ENCODE measurements at regions not wholly inside any gene's neighbourhood (a gene's known extent, or its start where the extent isn't known, plus 50 kb on each side); places are given as distances from the start of the nearest gene placed in this dataset.

DNA sequence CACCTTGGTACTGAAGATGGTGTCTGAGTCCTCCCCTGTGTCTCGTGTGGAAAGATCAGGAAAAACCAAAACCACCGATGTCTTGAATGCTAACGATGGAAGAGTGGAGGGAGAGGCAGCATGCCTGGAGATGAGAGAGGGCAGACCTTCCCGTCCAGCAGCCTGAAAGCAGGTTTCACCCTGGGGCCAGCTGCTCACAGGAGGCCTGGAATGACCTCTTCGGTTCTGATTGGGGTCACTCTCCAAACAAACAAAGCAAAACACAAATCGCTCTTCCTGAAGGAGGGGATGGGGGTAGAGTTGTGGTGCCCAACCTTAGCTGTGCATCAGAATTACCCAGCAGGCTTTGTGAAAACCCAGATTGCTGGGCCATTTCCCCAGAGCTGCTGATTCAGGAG, 142.3 kb upstream of the SOX1 start:
- no peak for TF ChIP-seq POLR2AphosphoS5 (IDR thresholded peaks at IDR 0.05; ENCODE audit: low read depth, low read length)
- no peak for TF ChIP-seq MXI1 (IDR thresholded peaks at IDR 0.05; ENCODE audit: low read depth, low read length)

Measured in SK-N-SH (cell line).